A673 (cell line): ENCODE measurements at regions not wholly inside any gene's neighbourhood (a gene's known extent, or its start where the extent isn't known, plus 50 kb on each side); places are given as distances from the start of the nearest gene placed in this dataset.

ENCODE experiments used
- EZH2 ChIP-seq: fragments of 200-600 bp; sonication (generic); IDR thresholded peaks from 2 replicates; pipeline ENCODE4 v1.6.1; 2017; ENCODE audit warnings: borderline replicate concordance, low read depth, mild to moderate bottlenecking, mixed read lengths, antibody characterized with exemption, low read length; ENCODE audit not compliant: poor library complexity, severe bottlenecking
- TF ChIP-seq, protein P1 (sequence below): fragments of 300-800, 200-600 bp; sonication (generic); conservative IDR thresholded peaks from 2 replicates; pipeline ENCODE4 v1.5.1; 2017; ENCODE audit warnings: low read depth, mild to moderate bottlenecking, antibody characterized with exemption, low read length, moderate library complexity, mixed read lengths

DNA sequence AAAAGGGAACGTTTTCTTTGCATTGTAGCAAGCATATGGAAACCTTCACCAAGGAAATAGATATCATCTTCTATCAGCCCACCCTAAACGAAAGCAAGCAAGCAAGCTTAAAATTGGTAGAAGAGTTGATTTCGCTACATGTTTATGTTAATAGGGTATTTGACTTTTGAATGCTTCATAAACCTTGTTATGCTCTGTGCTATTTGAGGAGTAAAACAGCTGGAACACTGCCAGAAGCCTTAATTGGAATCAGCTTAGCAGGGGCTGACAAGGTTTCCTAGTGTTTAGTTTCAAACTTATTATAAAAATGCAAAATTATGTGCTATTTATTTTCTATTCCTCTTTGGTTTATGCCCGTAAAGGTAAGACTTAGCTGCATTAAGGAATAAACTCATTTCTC lies 70.6 kb upstream of the LINC00305 start:
- TF ChIP-seq, protein P1, sequence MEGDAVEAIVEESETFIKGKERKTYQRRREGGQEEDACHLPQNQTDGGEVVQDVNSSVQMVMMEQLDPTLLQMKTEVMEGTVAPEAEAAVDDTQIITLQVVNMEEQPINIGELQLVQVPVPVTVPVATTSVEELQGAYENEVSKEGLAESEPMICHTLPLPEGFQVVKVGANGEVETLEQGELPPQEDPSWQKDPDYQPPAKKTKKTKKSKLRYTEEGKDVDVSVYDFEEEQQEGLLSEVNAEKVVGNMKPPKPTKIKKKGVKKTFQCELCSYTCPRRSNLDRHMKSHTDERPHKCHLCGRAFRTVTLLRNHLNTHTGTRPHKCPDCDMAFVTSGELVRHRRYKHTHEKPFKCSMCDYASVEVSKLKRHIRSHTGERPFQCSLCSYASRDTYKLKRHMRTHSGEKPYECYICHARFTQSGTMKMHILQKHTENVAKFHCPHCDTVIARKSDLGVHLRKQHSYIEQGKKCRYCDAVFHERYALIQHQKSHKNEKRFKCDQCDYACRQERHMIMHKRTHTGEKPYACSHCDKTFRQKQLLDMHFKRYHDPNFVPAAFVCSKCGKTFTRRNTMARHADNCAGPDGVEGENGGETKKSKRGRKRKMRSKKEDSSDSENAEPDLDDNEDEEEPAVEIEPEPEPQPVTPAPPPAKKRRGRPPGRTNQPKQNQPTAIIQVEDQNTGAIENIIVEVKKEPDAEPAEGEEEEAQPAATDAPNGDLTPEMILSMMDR = no peak
- TF ChIP-seq EZH2 = no peak
